A673 (cell line): ENCODE measurements at regions not wholly inside any gene's neighbourhood (a gene's known extent, or its start where the extent isn't known, plus 50 kb on each side); places are given as distances from the start of the nearest gene placed in this dataset.

Experiments used
- EZH2 ChIP-seq: fragments of 200-600 bp; sonication (generic); IDR thresholded peaks from 2 replicates; pipeline ENCODE4 v1.6.1; 2017; ENCODE audit warnings: borderline replicate concordance, low read depth, mild to moderate bottlenecking, mixed read lengths, antibody characterized with exemption, low read length; ENCODE audit not compliant: poor library complexity, severe bottlenecking
- TF ChIP-seq, protein P1 (sequence below): fragments of 300-800, 200-600 bp; sonication (generic); conservative IDR thresholded peaks from 2 replicates; pipeline ENCODE4 v1.5.1; 2017; ENCODE audit warnings: low read depth, mild to moderate bottlenecking, antibody characterized with exemption, low read length, moderate library complexity, mixed read lengths

DNA sequence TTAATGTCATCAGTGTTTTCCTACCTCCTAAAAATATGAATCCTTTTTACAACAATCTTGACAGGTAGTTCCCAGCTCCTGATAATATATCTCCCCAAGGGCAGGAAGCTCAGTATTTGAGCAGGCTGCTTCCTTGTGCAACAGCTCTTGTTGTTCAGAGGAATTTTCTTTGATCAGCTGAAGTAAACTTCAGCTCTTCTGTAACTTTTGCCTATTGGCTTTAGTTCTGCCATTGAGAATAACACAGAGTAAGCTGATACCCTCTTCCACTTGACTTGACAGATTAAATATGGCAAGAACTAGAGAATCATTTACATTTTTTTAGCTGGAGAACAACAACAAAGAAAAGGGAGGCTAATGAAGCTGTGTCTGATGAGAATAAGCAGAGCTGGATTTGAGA, 75.2 kb downstream of the LUZP4 start:
- TF ChIP-seq, protein P1, sequence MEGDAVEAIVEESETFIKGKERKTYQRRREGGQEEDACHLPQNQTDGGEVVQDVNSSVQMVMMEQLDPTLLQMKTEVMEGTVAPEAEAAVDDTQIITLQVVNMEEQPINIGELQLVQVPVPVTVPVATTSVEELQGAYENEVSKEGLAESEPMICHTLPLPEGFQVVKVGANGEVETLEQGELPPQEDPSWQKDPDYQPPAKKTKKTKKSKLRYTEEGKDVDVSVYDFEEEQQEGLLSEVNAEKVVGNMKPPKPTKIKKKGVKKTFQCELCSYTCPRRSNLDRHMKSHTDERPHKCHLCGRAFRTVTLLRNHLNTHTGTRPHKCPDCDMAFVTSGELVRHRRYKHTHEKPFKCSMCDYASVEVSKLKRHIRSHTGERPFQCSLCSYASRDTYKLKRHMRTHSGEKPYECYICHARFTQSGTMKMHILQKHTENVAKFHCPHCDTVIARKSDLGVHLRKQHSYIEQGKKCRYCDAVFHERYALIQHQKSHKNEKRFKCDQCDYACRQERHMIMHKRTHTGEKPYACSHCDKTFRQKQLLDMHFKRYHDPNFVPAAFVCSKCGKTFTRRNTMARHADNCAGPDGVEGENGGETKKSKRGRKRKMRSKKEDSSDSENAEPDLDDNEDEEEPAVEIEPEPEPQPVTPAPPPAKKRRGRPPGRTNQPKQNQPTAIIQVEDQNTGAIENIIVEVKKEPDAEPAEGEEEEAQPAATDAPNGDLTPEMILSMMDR: no peak
- no peak for TF ChIP-seq EZH2
